GM19238 (cell line): ENCODE measurements at regions not wholly inside any gene's neighbourhood (a gene's known extent, or its start where the extent isn't known, plus 50 kb on each side); places are given as distances from the start of the nearest gene placed in this dataset.
"Not testable (repeated sequence)": the region's sequence is repeated elsewhere in the genome, so short reads cannot be mapped to it uniquely, and the experiment has no call there.

Experiments
- DNase-seq: peaks from one replicate; pipeline ENCODE4 v3.0.0; 2011; ENCODE audit warnings: low spot score; ENCODE audit not compliant: insufficient read length

DNA sequence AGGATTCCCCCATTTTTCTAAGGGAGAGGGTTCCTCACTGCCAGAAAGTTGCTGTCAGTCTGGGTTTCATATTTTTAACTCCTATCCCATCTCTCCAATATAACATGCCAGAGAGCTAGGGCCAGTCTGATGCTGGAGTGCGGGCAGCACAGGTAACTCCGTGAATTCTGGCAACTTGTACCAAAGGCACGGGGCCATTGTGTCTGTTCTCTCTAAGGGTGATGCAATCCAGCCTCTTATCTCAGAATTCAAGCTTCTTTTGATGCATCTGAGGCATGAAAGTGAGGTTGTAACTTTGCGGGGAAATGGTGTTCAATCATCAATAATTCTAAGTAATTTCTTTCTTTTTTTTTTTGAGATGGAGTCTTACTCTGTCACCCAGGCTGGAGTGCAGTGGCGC, 1074.4 kb downstream of the TYW1 start:
- no peak for DNase-seq

DNA sequence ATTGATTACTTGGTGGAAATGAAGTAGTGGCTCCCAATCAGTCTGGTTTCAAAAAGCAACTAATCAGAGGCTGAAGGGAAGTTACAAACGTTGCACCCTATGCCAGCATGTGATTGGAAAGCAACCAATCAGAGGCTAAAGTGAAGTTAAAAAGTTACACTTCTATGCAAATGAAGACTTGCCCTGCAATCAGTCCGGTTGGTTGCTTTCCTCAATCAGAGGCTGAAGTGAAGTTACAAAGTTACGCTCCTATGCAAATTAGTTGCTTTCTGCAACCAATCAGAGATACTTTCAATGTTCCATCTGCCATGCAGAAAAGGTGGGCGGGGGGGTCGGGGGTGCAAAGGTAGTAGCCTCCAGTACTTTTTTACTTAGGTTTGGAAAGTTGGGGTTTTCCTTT, 1077.1 kb downstream of the TYW1 start:
- DNase-seq = no peak

DNA sequence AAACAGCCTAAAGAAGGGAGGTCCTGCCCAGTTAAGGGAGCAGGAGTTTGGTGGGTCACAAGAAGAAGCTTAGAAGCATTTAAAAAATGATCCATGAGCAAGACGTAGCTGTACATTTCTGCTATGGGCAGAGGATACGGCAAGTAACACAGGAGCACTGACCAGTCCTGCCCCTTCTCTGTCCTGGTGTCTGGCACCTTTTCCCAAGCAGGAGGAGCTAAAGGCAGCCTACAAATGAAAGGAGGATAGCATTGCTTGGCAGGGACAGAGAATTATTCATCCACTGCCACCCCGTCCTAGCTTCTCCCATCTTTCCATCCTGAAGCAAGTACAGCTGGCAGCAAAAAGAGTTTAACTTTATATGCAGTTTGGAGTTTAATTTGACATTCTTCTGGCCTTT, 1077.6 kb downstream of the TYW1 start:
- DNase-seq = no peak

DNA sequence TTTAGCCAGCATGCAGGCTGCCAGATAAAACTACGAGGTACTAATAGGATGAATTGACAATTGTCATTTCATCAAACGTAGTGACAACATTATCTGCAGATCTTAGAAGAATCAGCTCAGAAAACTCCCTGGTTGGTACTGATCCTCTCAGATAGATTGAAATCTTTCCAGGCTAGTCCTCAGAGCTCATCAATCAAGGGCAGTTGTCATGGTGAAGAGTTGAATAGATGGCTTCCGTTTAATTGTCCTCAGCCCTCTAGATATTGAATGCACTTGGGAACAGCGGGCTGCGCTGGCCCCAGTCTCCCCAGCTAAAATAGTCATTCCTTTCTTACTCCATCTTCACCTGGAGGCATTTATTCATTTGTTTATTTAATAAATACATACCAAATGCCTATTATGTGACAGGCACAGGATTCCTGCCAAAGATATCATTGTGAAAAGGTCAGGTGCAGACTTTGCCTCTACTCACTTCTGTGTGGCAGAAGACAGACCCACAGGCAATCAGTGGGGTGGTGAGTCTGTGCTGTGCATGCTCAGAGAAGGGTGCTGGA, 1081.6 kb downstream of the TYW1 start:
- DNase-seq = no peak

DNA sequence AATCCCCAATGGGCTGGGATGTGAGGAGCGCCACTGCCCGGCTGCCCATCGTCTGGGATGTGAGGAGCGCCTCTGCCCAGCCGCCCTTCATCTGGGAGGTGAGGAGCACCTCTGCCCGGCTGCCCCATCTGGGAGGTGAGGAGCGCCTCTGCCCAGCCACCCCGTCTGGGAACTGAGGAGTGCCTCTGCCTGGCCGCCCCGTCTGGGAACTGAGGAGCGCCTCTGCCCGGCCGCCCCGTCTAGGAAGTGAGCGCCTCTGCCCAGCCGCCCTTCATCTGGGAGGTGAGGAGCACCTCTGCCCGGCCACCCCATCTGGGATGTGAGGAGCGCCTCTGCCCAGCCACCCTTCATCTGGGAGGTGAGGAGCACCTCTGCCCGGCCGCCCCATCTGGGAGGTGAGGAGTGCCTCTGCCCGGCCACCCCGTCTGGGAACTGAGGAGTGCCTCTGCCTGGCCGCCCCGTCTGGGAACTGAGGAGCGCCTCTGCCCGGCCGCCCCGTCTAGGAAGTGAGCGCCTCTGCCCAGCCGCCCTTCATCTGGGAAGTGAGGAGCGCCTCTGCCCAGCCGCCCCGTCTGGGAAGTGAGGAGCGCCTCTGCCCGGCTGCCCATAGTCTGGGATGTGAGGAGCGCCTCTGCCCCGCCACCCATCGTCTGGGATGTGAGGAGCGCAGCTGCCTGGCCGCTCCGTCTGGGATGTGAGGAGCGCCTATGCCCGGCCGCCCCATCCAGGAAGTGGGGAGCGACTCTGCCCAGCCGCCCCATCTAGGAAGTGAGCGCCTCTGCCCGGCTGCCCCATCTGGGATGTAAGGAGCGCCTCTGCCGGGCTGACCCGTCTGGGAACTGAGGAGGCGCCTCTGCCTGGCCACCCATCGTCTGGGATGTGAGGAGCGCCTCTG, 1085.7 kb downstream of the TYW1 start:
- DNase-seq = not testable (repeated sequence)

DNA sequence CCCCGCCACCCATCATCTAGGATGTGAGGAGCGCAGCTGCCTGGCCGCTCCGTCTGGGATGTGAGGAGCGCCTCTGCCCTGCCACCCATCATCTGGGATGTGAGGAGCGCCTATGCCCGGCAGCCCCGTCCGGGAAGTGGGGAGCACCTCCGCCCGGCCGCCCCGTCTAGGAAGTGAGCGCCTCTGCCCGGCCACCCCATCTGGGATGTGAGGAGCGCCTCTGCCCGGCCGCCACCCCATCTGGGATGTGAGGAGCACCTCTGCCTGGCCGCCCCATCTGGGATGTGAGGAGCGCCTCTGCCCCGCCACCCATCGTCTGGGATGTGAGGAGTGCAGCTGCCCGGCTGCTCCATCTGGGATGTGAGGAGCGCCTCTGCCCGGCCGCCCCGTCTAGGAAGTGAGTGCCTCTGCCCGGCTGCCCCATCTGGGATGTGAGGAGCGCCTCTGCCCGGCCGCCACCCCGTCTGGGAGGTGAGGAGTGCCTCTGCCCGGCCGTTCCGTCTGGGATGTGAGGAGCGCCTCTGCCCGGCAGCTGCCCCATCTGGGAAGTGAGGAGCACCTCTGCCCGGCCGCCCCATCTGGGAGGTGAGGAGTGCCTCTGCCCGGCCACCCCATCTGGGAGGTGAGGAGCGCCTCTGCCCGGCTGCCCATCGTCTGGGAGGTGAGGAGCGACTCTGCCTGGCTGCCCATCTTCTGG, 1086.5 kb downstream of the TYW1 start:
- not testable (repeated sequence) for DNase-seq

DNA sequence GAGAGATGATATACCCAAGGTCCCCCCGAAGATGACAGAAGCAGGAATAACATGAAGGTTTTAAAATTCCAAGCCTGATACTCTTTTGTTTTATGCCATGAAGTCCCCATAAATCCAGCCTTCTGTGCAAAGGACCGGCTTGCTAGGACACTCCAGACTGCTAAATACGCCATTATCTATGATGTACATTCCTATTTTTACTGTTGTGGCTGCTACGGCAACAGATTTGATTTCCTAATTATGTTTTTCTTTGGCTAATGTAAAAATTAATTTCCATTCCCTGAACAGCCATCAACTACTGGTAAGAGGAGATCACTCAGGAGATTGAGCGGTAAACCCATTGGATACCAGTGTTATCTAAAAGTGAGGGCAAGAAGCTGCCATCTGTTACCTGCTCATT, 1090.8 kb downstream of the TYW1 start:
- no peak for DNase-seq

DNA sequence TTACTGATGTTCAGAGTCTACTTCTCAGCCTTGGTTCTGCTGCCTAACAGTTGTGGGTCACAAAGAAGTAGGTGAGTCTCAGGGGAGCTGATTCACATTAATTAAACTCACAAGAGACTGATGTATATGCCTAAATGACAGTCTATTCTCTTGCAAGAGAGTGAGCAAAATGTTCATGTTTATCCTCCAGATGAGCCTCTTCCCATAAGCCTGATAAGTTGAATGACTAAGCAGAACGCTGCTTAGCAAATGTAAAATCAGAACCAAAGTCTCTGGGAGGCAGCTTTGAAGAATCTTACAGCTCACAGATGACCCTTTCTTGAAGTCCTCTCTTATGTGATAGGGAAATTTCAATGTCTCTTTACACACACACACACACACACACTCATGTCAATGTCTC, 1092.2 kb downstream of the TYW1 start:
- DNase-seq = no peak

DNA sequence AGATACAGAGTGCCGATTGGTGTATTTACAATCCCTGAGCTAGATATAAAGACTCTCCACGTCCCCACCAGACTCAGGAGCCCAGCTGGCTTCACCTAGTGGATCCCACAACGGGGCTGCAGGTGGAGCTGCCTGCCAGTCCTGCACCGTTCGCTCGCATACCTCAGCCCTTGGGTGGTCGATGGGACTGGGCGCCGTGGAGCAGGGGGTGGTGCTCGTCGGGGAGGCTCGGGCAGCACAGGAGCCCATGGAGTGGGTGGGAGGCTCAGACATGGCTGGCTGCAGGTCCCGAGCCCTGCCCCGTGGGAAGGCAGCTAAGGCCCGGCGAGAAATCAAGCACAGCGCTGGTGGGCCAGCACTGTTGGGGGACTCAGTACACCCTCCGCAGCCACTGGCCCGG, 1093.6 kb downstream of the TYW1 start:
- not testable (repeated sequence) for DNase-seq

DNA sequence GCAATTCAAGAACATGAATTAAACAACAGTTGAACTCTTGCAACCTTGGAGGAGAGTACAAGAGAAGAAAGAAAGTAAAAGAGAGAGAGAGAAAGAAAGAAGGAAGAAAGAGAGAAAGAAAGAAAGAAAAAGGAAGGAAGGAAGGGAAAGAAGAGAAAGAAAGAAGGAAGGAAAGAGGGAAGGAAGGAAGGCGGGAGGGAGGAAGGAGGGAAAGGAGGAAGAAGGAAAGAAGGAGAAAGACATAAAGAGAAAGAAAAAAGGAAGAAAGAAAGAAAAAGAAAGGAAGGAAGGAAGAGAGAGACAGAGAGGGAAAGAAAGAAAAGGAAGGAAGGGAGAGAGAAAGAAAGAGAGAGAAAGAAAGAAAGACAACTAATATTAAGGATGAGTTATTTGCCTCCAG, 1106.7 kb downstream of the TYW1 start:
- no peak for DNase-seq

DNA sequence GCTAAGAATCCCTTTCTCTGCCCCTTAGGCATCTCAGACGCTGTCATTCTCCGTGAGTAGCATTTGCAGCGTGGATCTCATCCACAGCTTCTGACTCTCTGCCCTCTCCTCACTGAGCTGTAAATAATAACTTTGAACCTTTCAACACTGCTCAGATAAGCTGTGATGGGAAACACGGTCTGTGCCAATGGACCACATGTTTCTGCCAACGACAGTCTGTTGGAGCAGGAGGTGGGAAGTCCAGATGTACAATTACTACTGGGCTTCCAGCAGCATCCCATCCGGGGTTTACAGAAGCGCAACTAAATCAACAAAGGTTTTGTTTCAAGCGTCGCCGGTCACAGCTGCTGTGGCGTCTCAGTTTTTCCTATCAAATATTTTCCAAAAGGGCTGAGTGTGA, 1110.6 kb downstream of the TYW1 start:
- DNase-seq = no peak

DNA sequence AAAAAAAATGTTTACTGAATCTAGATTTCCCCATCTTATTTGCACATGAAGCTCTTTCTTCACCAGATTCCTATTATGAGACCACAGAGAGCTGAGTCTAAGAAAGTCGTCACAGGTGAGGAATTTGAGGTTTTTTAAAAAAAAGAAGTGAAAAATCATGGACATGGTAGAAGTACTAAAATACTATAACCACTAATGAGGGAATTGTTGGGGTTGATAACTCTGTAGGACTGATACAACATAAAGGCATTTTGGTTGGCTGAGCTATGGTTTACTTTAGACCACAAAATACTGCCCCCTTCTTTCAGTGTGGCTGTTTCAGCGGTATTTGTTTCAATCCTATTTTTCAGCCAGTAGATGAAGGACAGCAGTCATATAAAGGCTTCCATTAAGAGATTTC, 1111.3 kb downstream of the TYW1 start:
- no peak for DNase-seq

DNA sequence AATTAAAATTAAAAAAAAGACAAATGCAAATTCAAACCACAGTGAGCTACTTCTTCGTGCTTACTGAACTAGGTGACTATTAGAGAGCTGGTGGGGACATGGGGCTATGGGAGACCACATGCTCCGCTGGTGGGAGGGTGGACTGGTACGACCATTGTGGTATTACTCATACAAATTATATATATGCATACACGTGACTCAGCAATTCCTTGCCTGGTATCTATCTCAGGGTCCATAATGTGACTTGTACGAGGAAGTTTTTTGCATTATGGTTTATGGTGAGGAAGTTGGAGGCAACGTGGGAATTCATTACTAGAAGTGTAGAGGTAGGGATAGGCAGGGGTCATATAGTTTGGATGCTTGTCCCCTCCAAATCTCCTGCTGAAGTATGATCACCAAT, 1112.7 kb downstream of the TYW1 start:
- DNase-seq = no peak

DNA sequence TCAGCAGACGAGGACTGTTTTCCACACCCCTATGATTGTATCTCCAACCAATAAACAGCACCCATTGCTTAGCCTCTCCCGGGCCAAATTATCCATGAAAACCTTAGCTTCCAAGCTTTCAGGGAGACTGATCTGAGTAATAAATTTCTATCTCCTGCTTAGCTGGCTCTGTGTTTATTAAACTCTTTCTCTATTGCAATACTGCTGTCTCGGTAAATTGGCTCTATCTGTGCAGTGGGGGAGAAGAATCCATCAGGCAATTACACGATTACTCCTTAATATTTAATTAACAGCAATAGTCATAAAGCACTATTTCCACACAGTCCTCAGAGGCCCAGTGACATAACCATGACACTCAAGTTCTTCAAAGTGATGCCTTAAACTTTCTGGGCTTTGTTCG, 1122.8 kb downstream of the TYW1 start:
- DNase-seq = no peak

DNA sequence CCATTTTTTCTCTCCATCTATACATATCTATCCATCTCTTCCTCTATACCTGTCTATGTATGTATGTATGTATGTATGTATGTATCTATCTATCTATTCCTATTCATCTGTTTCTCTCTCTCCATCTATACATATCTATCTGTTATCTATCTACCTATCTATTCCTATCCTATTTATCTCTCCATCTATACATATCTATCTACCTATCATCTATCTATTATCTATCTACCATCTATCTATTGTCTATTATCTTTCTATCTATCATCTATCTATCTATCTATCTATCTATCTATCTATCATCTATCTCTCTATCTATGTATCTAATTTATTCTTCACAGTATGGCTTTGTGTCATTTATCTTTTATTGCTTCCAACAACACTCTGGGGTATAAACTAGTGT, 1124.4 kb downstream of the TYW1 start:
- DNase-seq = no peak

DNA sequence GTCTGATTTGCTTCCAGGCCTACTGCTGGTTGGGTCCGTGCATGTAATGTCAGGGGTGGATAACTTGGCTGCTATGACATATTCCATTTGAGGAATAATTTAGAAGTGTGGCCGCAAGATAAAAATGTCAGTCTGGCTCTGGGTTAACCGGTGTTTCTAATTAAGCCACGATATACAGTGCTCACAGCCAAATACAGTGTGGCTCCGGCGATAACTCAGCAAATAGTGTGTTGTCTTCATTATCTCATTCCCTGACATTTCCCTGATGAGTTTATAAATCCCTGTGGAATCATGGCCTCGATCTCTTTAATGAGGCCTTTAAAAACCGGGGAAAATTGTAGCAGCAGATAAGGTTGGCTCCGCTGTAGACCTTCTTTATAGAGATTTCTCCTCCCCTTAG, 1125.0 kb downstream of the TYW1 start:
- DNase-seq = no peak

DNA sequence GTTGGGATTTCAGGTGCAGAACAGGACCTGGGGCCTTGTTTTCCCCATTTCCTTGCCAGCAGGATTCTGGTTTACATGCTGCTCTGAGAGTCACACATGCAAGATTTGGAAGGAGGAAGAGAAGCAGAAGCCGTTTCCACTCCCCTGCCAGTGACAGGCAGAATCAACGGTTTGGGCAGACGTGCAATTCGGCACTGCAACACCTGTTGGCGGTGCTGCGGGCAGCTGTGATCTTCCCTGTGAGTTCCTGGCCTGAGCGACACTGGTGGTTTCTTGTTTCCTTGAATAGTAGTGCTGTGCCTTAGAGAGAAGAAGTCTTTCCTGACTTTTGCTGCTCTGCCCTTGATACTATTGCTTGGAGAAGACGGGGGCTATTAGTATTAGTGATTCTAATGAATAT, 1126.2 kb downstream of the TYW1 start:
- no peak for DNase-seq

DNA sequence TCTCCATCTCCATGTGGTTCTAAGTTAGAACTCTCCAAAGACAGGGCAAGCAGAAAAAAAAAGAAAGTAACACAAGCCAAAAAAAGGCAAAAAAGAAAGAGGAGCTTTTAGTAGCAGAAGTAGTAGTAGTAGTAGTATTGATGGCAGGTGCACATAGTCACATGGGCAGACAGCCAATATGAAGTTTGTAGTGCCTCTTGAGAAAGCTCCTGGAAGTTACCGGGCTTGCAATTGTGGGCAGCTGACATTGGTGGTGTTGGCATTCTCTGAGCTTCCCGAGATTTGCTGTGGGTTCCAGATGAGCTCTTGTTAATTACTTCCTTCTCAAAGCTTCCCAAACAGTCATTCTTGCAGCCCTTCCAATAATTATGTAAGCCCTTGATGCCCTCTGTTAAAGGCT, 1128.5 kb downstream of the TYW1 start:
- DNase-seq = no peak

DNA sequence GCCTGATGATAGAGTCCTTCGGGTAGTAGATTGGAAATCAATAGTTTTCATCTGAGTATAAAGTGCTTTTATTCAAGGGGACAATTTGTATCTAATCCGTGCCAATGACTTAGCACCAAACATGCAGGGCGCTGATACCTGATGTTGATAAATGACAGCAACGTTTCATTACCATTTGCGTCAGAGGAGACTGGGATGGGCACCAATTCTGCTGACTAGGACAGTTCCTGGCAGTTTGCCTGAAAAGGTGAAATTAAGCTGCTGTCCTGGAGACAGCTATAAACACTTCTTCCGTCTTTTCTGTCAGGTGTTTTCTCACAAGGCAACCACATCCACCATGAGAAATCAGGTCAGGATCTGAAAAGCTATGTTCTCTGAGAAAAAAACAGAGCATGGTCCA, 1136.4 kb downstream of the TYW1 start:
- DNase-seq = no peak

DNA sequence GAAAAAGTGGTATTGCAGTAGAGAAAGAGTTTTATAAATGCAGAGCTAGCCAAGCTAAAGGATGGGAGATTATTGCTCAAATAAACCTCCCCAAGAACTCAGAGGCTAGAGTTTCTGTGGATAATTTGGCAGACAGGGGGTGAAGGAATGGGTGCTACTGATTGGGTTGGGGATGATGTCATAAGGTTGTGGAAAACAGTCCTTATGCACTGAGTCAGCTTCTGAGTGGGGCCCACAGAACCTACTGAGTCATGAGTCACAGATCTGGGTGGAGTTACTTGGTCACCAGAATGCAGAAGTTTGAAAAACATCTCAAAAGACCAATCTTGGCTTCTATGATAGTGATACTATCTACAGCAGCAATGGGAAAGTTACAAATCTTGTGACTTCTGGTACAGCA, 1146.7 kb downstream of the TYW1 start:
- DNase-seq = no peak

DNA sequence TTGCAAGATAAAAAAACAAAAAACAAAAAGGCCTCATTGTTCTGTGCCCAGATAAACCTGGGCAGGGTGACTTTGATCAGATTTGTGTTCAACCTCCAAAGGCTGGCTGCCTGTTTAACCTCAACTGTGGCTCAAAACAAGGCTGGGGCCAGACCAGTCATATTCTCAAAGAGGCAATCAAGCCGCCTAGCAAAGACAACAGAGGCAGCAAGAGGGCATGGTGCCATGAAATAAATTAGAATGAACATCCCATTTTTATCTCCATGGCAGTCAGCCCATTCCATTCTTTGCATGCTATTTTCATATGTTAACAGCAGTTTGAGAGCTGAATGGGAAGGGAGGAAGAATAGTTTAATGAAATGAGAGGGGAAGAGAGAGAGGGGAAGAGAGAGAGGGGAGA, 1150.3 kb downstream of the TYW1 start:
- DNase-seq = no peak

DNA sequence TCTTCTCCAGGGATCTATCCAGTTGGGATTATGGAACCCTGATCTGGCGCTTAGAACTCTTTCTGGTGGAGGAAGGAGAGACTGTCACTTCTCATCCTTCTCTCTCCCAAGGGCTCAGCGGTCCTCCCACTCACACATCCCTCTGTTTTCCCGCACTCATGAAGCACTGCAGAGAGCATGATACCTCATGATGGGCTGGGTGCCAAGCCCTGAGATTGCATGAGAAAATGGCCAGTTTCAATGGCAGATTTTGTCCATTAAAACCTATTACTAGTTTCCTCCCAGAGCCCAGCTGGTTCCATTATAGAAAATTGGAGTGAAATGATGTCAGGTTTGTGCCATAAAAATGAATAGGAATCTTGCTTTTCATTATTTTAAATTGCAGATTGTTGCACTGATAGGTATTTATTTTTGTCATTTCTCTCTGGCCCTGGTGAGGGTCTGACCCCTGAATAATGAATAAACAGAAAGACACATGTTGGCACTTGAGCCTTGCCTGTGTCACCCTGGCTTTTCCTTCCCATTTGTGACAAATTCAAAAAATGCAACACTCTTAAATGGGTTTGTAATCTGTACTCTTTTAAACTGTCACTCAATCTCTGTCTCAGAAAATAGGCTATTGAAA, 1151.1 kb downstream of the TYW1 start:
- DNase-seq = no peak
